Mesenchymal stem cell (in vitro differentiated cells and primary cell): ENCODE measurements at regions not wholly inside any gene's neighbourhood (a gene's known extent, or its start where the extent isn't known, plus 50 kb on each side); places are given as distances from the start of the nearest gene placed in this dataset.

Source experiments
- DNase-seq: peaks from one replicate; pipeline ENCODE4 v3.0.0-alpha.2; 2013
- H2AFZ ChIP-seq: one replicate; pipeline ENCODE4 v1.6.1; 2013; ENCODE audit warnings: low read depth, mild to moderate bottlenecking, control low read depth, inconsistent platforms, low read length, moderate library complexity
- H2AK5ac ChIP-seq: 2 replicates; pipeline ENCODE4 v1.6.1; 2013; ENCODE audit warnings: low read length, moderate library complexity, mild to moderate bottlenecking, inconsistent platforms; ENCODE audit not compliant: severe bottlenecking
- H2BK120ac ChIP-seq: one replicate; pipeline ENCODE4 v1.6.1; 2013; ENCODE audit warnings: low read depth, mild to moderate bottlenecking, inconsistent platforms, low read length, moderate library complexity
- H2BK12ac ChIP-seq, 2 experiments: one replicate each; pipeline ENCODE4 v1.6.1; 2013; ENCODE audit warnings: inconsistent platforms in 2 of 2, low read length in 2 of 2, mild to moderate bottlenecking in 2 of 2, moderate library complexity in 2 of 2, control low read depth in 1 of 2
- H2BK15ac ChIP-seq: one replicate; pipeline ENCODE4 v1.6.1; 2013; ENCODE audit warnings: mild to moderate bottlenecking, low read depth, inconsistent platforms; ENCODE audit not compliant: poor library complexity, severe bottlenecking
- H2BK5ac ChIP-seq: 2 replicates; pipeline ENCODE4 v1.6.1; 2013; ENCODE audit warnings: low read depth, mild to moderate bottlenecking, low read length, control low read depth, inconsistent platforms; ENCODE audit not compliant: poor library complexity, severe bottlenecking
- H3K14ac ChIP-seq, 2 experiments: one replicate each; pipeline ENCODE4 v1.6.1; 2013; ENCODE audit warnings: inconsistent platforms in 2 of 2, low read length in 2 of 2, control low read depth in 1 of 2, mild to moderate bottlenecking in 1 of 2, moderate library complexity in 1 of 2
- H3K18ac ChIP-seq, 2 experiments: one replicate each; pipeline ENCODE4 v1.6.1; 2013; ENCODE audit warnings: inconsistent platforms in 2 of 2, low read length in 2 of 2, control low read depth in 1 of 2, low read depth in 1 of 2, mild to moderate bottlenecking in 1 of 2
- H3K23ac ChIP-seq, 2 experiments: one replicate each; pipeline ENCODE4 v1.6.1; 2013; ENCODE audit warnings: inconsistent platforms in 2 of 2, low read length in 2 of 2, mild to moderate bottlenecking in 2 of 2, moderate library complexity in 2 of 2, control low read depth in 1 of 2
- H3K27ac ChIP-seq: 2 replicates; pipeline ENCODE4 v1.5.1; 2013; ENCODE audit warnings: mild to moderate bottlenecking, moderate library complexity, low read length, control low read depth, inconsistent platforms; ENCODE audit not compliant: poor library complexity, severe bottlenecking
- H3K27me3 ChIP-seq, 2 experiments: 2 replicates each; pipeline versions ENCODE4 v1.6.1 to v1.7.0; 2013; ENCODE audit warnings: low read length in 2 of 2, mild to moderate bottlenecking in 2 of 2, moderate library complexity in 2 of 2, control low read depth in 1 of 2, inconsistent platforms in 1 of 2; ENCODE audit not compliant: control insufficient read depth in 1 of 2, insufficient read depth in 1 of 2
- H3K36me3 ChIP-seq, 2 experiments: 2 replicates each; pipeline versions ENCODE4 v1.6.1 to v1.7.0; 2013; ENCODE audit warnings: low read length in 2 of 2, control low read depth in 1 of 2, inconsistent platforms in 1 of 2, low read depth in 1 of 2, mild to moderate bottlenecking in 1 of 2; ENCODE audit not compliant: insufficient read depth in 2 of 2, control insufficient read depth in 1 of 2
- H3K4ac ChIP-seq, 2 experiments: one replicate each; pipeline ENCODE4 v1.6.1; 2013; ENCODE audit warnings: inconsistent platforms in 2 of 2, low read length in 2 of 2, mild to moderate bottlenecking in 2 of 2, moderate library complexity in 2 of 2, control low read depth in 1 of 2, low read depth in 1 of 2
- H3K4me1 ChIP-seq: 2 replicates; pipeline ENCODE4 v1.6.1; 2013; ENCODE audit warnings: low read depth, low read length, control low read depth; ENCODE audit not compliant: control insufficient read depth, insufficient read depth
- H3K4me2 ChIP-seq: 2 replicates; pipeline ENCODE4 v1.6.1; 2013; ENCODE audit warnings: low read length, mild to moderate bottlenecking, inconsistent platforms; ENCODE audit not compliant: poor library complexity, severe bottlenecking
- H3K4me3 ChIP-seq, 2 experiments: 2 replicates each; pipeline versions ENCODE4 v1.5.1 to v1.7.0; 2013; ENCODE audit warnings: low read length in 2 of 2, mild to moderate bottlenecking in 2 of 2, control low read depth in 1 of 2, low read depth in 1 of 2; ENCODE audit not compliant: insufficient read depth in 1 of 2
- H3K79me1 ChIP-seq: replicated peaks from 2 replicates; pipeline ENCODE4 v1.6.1; 2013; ENCODE audit warnings: mild to moderate bottlenecking, control low read depth, low read length, inconsistent platforms; ENCODE audit not compliant: poor library complexity, severe bottlenecking
- H3K9ac ChIP-seq: 2 replicates; pipeline ENCODE4 v1.7.0; 2013; ENCODE audit warnings: mild to moderate bottlenecking, low read length, moderate library complexity
- H3K9me3 ChIP-seq: 2 replicates; pipeline ENCODE4 v1.7.0; 2013; ENCODE audit warnings: mild to moderate bottlenecking, low read length; ENCODE audit not compliant: control insufficient read depth
- H4K8ac ChIP-seq: one replicate; pipeline ENCODE4 v1.6.1; 2013; ENCODE audit warnings: inconsistent platforms, mild to moderate bottlenecking, low read length, moderate library complexity
- H4K91ac ChIP-seq: one replicate; pipeline ENCODE4 v1.6.1; 2013; ENCODE audit warnings: mild to moderate bottlenecking, low read length, inconsistent platforms
- WGBS: methylation state at CpG from one replicate; pipeline ENCODE4 v1.1.7; 2013; ENCODE audit warnings: mixed read lengths; 5-methylcytosine and 5-hydroxymethylcytosine counted together

GRCh38 chr16:8099586-8099985 is 490.7 kb downstream of the TMEM114 start:
- Histone ChIP-seq H3K4me2 (no peak overlapping the region), H3K9me3 (peaks cover 13% of the 10 kb centered on the region), H2AFZ (no peak overlapping the region), H3K36me3 (no peaks in the 10 kb centered on the region), H3K4me1 (no peaks in the 10 kb centered on the region), H2BK15ac (no peak overlapping the region), H4K8ac (no peak overlapping the region), H4K91ac (no peak overlapping the region), H3K23ac (no peak overlapping the region), H3K9ac (no peak overlapping the region), H3K27me3 (no peaks in the 10 kb centered on the region), H2BK120ac (no peak overlapping the region), H2AK5ac (no peak overlapping the region), H2BK12ac (no peak overlapping the region), H3K79me1 (no peaks in the 10 kb centered on the region), H3K14ac (no peak overlapping the region), H3K4ac (no peak overlapping the region), H3K4me3 (no peak overlapping the region), H2BK5ac (no peak overlapping the region), H3K27ac (no peak overlapping the region), H3K18ac (no peak overlapping the region)
- WGBS: 33% methylated on average over 1 of the region's 4 CpGs
- no peak for DNase-seq

GRCh38 chr16:8098947-8099512 is 491.3 kb downstream of the TMEM114 start:
- WGBS: 81% methylated on average over 11 of the region's 11 CpGs

GRCh38 chr16:8096211-8096610 is 494.1 kb downstream of the TMEM114 start:
- Histone ChIP-seq H3K4me3 (no peak overlapping the region), H3K4me1 (no peaks in the 10 kb centered on the region), H2BK15ac (no peak overlapping the region), H2AFZ (no peak overlapping the region), H2AK5ac (no peak overlapping the region), H2BK12ac (no peak overlapping the region), H4K91ac (no peak overlapping the region), H3K79me1 (no peaks in the 10 kb centered on the region), H3K9ac (no peak overlapping the region), H3K14ac (no peak overlapping the region), H4K8ac (no peak overlapping the region), H2BK5ac (no peak overlapping the region), H3K23ac (no peak overlapping the region), H3K4ac (no peak overlapping the region), H2BK120ac (no peak overlapping the region), H3K18ac (no peak overlapping the region), H3K27me3 (no peaks in the 10 kb centered on the region), H3K9me3 (peaks cover 10% of the 10 kb centered on the region), H3K4me2 (no peak overlapping the region), H3K36me3 (no peaks in the 10 kb centered on the region), H3K27ac (no peak overlapping the region)
- no peak for DNase-seq
- 75% methylated on average over 5 of the region's 5 CpGs for WGBS

More at GRCh38 chr16:8098947-8099512, 491.3 kb downstream of the TMEM114 start:
- no peaks in the 10 kb centered on the region for H3K4me1 ChIP-seq
- H3K4ac ChIP-seq: no peak overlapping the region
- H3K4me2 ChIP-seq: no peak overlapping the region
- H3K9me3 ChIP-seq: peaks cover 13% of the 10 kb centered on the region
- no peaks in the 10 kb centered on the region for H3K27me3 ChIP-seq
- no peak overlapping the region for H3K14ac ChIP-seq
- H3K4me3 ChIP-seq: no peak overlapping the region
- no peak overlapping the region for H2AFZ ChIP-seq
- no peak overlapping the region for H4K8ac ChIP-seq
- H2BK5ac ChIP-seq: no peak overlapping the region
- H2BK15ac ChIP-seq: no peak overlapping the region
- H3K9ac ChIP-seq: no peak overlapping the region
- no peak overlapping the region for H4K91ac ChIP-seq
- no peak for DNase-seq
- no peak overlapping the region for H2BK12ac ChIP-seq
- no peaks in the 10 kb centered on the region for H3K79me1 ChIP-seq
- H3K23ac ChIP-seq: no peak overlapping the region
- no peak overlapping the region for H3K27ac ChIP-seq
- no peaks in the 10 kb centered on the region for H3K36me3 ChIP-seq
- H3K18ac ChIP-seq: no peak overlapping the region
- H2BK120ac ChIP-seq: no peak overlapping the region
- no peak overlapping the region for H2AK5ac ChIP-seq

- WGBS: 70% methylated on average over 5 of the region's 5 CpGs
- Histone ChIP-seq H3K4me2 (no peak overlapping the region), H3K4ac (no peak overlapping the region), H3K18ac (no peak overlapping the region), H3K4me1 (no peaks in the 10 kb centered on the region), H2BK120ac (no peak overlapping the region), H3K9me3 (peaks cover 5% of the 10 kb centered on the region), H3K4me3 (no peak overlapping the region), H3K23ac (no peak overlapping the region), H2AFZ (no peak overlapping the region), H3K27ac (no peak overlapping the region), H2AK5ac (no peak overlapping the region), H2BK15ac (no peak overlapping the region), H4K91ac (no peak overlapping the region), H3K36me3 (no peaks in the 10 kb centered on the region), H3K9ac (no peak overlapping the region), H2BK5ac (no peak overlapping the region), H4K8ac (no peak overlapping the region), H2BK12ac (no peak overlapping the region), H3K79me1 (no peaks in the 10 kb centered on the region), H3K14ac (no peak overlapping the region), H3K27me3 (no peaks in the 10 kb centered on the region)
- no peak for DNase-seq
Observed at GRCh38 chr16:8094696-8095095, 495.6 kb downstream of the TMEM114 start.
